DND-41 (cell line): ENCODE measurements at regions not wholly inside any gene's neighbourhood (a gene's known extent, or its start where the extent isn't known, plus 50 kb on each side); places are given as distances from the start of the nearest gene placed in this dataset.

Source experiments
- ATAC-seq: fragments of 200-7000 bp; cut with Tn5 transposase; 3 replicates; pipeline ENCODE4 v1.9.1; 2021; ENCODE audit warnings: low read depth; ENCODE audit not compliant: insufficient read depth
- DNase-seq: peaks from one replicate; pipeline ENCODE4 v3.0.0-alpha.2; 2020
- H2AFZ ChIP-seq: 2 replicates; pipeline ENCODE4 v1.6.0; 2012; ENCODE audit warnings: low read depth, low read length
- H3K27ac ChIP-seq: 2 replicates; pipeline ENCODE4 v1.5.1; 2012; ENCODE audit warnings: low read length, inconsistent platforms
- H3K27me3 ChIP-seq: fragments of 200-600 bp; sonication (generic); 2 replicates; pipeline ENCODE4 v1.6.0; 2012; ENCODE audit warnings: low read length, mild to moderate bottlenecking, inconsistent platforms; ENCODE audit not compliant: insufficient read depth, poor library complexity
- H3K36me3 ChIP-seq: 2 replicates; pipeline ENCODE4 v1.5.1; 2012; ENCODE audit warnings: low read length, inconsistent platforms; ENCODE audit not compliant: insufficient read depth
- H3K4me1 ChIP-seq: 2 replicates; pipeline ENCODE4 v1.5.1; 2012; ENCODE audit warnings: mild to moderate bottlenecking, low read length; ENCODE audit not compliant: insufficient read depth
- H3K4me2 ChIP-seq: 2 replicates; pipeline ENCODE4 v1.6.0; 2012; ENCODE audit warnings: mild to moderate bottlenecking, moderate library complexity, low read length, inconsistent platforms; ENCODE audit not compliant: insufficient read depth
- H3K4me3 ChIP-seq, 2 experiments: fragments of 200-600 bp in 1 of 2; shearing (Covaris generic) in 1 of 2; 2 replicates each; pipeline ENCODE4 v1.5.1; 2012 to 2016; ENCODE audit warnings: inconsistent platforms in 2 of 2, low read length in 2 of 2, mild to moderate bottlenecking in 2 of 2, low read depth in 1 of 2, moderate library complexity in 1 of 2
- H3K79me2 ChIP-seq: 2 replicates; pipeline ENCODE4 v1.6.0; 2012; ENCODE audit warnings: low read length, inconsistent platforms; ENCODE audit not compliant: insufficient read depth
- H3K9ac ChIP-seq: 2 replicates; pipeline ENCODE4 v1.6.0; 2012; ENCODE audit warnings: low read depth, mild to moderate bottlenecking, inconsistent platforms, low read length, moderate library complexity
- H3K9me3 ChIP-seq: 2 replicates; pipeline ENCODE4 v1.5.1; 2012; ENCODE audit warnings: low read length, moderate library complexity, mild to moderate bottlenecking, inconsistent platforms; ENCODE audit not compliant: insufficient read depth, severe bottlenecking
- H4K20me1 ChIP-seq: 2 replicates; pipeline ENCODE4 v1.6.0; 2012; ENCODE audit warnings: low read length; ENCODE audit not compliant: insufficient read depth
- EZH2 ChIP-seq: IDR thresholded peaks from 3 replicates; pipeline ENCODE4 v1.6.1; 2012; ENCODE audit warnings: borderline replicate concordance, low read depth, mild to moderate bottlenecking, moderate library complexity, low read length, inconsistent platforms; ENCODE audit not compliant: severe bottlenecking
- TF ChIP-seq, protein P1 (sequence below): IDR thresholded peaks from 2 replicates; pipeline ENCODE4 v1.5.1; 2012; ENCODE audit warnings: borderline replicate concordance, low read length, moderate library complexity, mild to moderate bottlenecking; ENCODE audit not compliant: poor library complexity, severe bottlenecking; ENCODE audit errors: extremely low read depth

- H3K9ac ChIP-seq = no peak overlapping the region
- no peaks in the 10 kb centered on the region for H3K9me3 ChIP-seq
- DNase-seq (no peak), ATAC-seq (no peak)
- H4K20me1 ChIP-seq = no peaks in the 10 kb centered on the region
- no peaks in the 10 kb centered on the region for H3K4me1 ChIP-seq
- H3K79me2 ChIP-seq = no peaks in the 10 kb centered on the region
- no peak overlapping the region for H2AFZ ChIP-seq
- H3K27ac ChIP-seq = no peak overlapping the region
- peaks cover 9% of the 10 kb centered on the region for H3K27me3 ChIP-seq
- no peak overlapping the region for H3K4me2 ChIP-seq
- TF ChIP-seq EZH2 = no peak
- TF ChIP-seq, protein P1, sequence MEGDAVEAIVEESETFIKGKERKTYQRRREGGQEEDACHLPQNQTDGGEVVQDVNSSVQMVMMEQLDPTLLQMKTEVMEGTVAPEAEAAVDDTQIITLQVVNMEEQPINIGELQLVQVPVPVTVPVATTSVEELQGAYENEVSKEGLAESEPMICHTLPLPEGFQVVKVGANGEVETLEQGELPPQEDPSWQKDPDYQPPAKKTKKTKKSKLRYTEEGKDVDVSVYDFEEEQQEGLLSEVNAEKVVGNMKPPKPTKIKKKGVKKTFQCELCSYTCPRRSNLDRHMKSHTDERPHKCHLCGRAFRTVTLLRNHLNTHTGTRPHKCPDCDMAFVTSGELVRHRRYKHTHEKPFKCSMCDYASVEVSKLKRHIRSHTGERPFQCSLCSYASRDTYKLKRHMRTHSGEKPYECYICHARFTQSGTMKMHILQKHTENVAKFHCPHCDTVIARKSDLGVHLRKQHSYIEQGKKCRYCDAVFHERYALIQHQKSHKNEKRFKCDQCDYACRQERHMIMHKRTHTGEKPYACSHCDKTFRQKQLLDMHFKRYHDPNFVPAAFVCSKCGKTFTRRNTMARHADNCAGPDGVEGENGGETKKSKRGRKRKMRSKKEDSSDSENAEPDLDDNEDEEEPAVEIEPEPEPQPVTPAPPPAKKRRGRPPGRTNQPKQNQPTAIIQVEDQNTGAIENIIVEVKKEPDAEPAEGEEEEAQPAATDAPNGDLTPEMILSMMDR = no peak
- no peaks in the 10 kb centered on the region for H3K36me3 ChIP-seq
- H3K4me3 ChIP-seq = no peak overlapping the region
These were observed 180.6 kb downstream of the FOXO1 start for GRCh38 chr13:40485611-40486517.

DNA sequence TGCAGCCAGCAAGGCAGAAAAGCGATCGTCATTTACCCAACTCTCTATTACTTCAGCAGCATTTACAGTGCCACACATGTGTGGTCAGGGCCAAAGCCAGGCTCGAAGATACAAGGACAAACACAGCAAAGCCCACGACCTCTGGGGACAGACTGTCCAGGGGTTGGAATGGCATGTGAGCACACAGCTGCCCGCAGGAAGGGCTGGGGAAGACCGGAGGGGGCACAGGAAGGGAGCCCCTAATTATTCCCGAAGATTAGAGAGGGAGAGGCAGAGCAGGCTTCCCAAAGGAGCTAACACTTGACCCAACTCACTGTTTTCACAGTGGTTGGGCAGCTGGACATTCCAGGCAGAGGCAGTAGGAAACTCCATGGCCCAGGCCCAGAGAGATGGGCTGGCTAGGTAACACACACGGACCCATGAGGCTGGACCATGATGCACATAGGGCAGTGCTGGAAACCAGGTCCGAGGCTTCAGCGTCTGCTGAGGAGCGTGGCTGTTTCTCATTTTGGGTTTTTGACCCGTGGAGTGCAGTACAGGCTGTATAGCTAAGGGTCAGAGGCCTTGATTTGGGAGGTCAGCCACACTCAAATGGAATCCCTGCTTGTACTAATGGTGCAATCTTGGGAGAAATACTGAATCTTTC is 179.8 kb downstream of the FOXO1 start:
- Histone ChIP-seq H3K27ac (no peak overlapping the region), H4K20me1 (no peaks in the 10 kb centered on the region), H3K9me3 (no peaks in the 10 kb centered on the region), H3K4me1 (no peaks in the 10 kb centered on the region), H2AFZ (no peak overlapping the region), H3K9ac (no peak overlapping the region), H3K4me2 (no peak overlapping the region), H3K27me3 (peaks cover 12% of the 10 kb centered on the region), H3K79me2 (no peaks in the 10 kb centered on the region), H3K36me3 (no peaks in the 10 kb centered on the region), H3K4me3 (no peak overlapping the region)
- ATAC-seq (no peak), DNase-seq (no peak)
- TF ChIP-seq, protein P1 = no peak
- TF ChIP-seq EZH2 = no peak

GRCh38 chr13:40488869-40489391 is 177.5 kb downstream of the FOXO1 start:
- no peak overlapping the region for H3K4me2 ChIP-seq
- H3K9ac ChIP-seq = no peak overlapping the region
- no peaks in the 10 kb centered on the region for H3K36me3 ChIP-seq
- no peak overlapping the region for H3K4me3 ChIP-seq
- no peak for ATAC-seq
- H3K9me3 ChIP-seq = no peaks in the 10 kb centered on the region
- DNase-seq = no peak
- H4K20me1 ChIP-seq = no peaks in the 10 kb centered on the region; the same call in 1 of the 2 replicates
- no peak overlapping the region for H3K27ac ChIP-seq
- H3K27me3 ChIP-seq = peaks cover 20% of the 10 kb centered on the region
- TF ChIP-seq, protein P1 = no peak
- TF ChIP-seq EZH2 = no peak
- H3K4me1 ChIP-seq = no peaks in the 10 kb centered on the region
- H2AFZ ChIP-seq = no peak overlapping the region
- no peaks in the 10 kb centered on the region for H3K79me2 ChIP-seq
